H9 (cell line): ENCODE measurements at regions not wholly inside any gene's neighbourhood (a gene's known extent, or its start where the extent isn't known, plus 50 kb on each side); places are given as distances from the start of the nearest gene placed in this dataset.

Source experiments
- DNase-seq: peaks from one replicate; pipeline ENCODE4 v3.0.0-alpha.2; 2017
- H2AFZ ChIP-seq: one replicate; pipeline ENCODE4 v1.6.1; 2013; ENCODE audit warnings: mild to moderate bottlenecking, low read length, control low read depth, moderate library complexity
- H2AK5ac ChIP-seq: 2 replicates; pipeline ENCODE4 v1.6.1; 2013; ENCODE audit warnings: low read length, control low read depth, mixed read lengths; ENCODE audit not compliant: insufficient read length
- H2BK120ac ChIP-seq: one replicate; pipeline ENCODE4 v1.6.1; 2013; ENCODE audit warnings: low read depth, mild to moderate bottlenecking, low read length, control low read depth, inconsistent platforms; ENCODE audit not compliant: poor library complexity, severe bottlenecking
- H2BK12ac ChIP-seq: 2 replicates; pipeline ENCODE4 v1.6.1; 2013; ENCODE audit warnings: low read length, control low read depth, mixed read lengths, low read depth; ENCODE audit not compliant: insufficient read length
- H2BK15ac ChIP-seq: 2 replicates; pipeline ENCODE4 v1.6.1; 2013; ENCODE audit warnings: low read depth, low read length, control low read depth
- H2BK20ac ChIP-seq: one replicate; pipeline ENCODE4 v1.6.1; 2013; ENCODE audit warnings: low read depth, mild to moderate bottlenecking, low read length, control low read depth, inconsistent platforms; ENCODE audit not compliant: poor library complexity, severe bottlenecking
- H2BK5ac ChIP-seq: 2 replicates; pipeline ENCODE4 v1.6.1; 2013; ENCODE audit warnings: low read length, control low read depth, mixed read lengths; ENCODE audit not compliant: insufficient read length
- H3K14ac ChIP-seq: 2 replicates; pipeline ENCODE4 v1.6.1; 2013; ENCODE audit warnings: low read length, control low read depth; ENCODE audit not compliant: insufficient read depth
- H3K18ac ChIP-seq: 2 replicates; pipeline ENCODE4 v1.6.1; 2013; ENCODE audit warnings: low read depth, mild to moderate bottlenecking, mixed read lengths, low read length, control low read depth; ENCODE audit not compliant: insufficient read length
- H3K23ac ChIP-seq: 2 replicates; pipeline ENCODE4 v1.6.1; 2013; ENCODE audit warnings: low read length, control low read depth, mixed read lengths, low read depth; ENCODE audit not compliant: insufficient read length
- H3K23me2 ChIP-seq: 2 replicates; pipeline ENCODE4 v1.6.1; 2013; ENCODE audit warnings: low read depth, mild to moderate bottlenecking, mixed read lengths, low read length, control low read depth; ENCODE audit not compliant: insufficient read length, poor library complexity, severe bottlenecking
- H3K27ac ChIP-seq: 2 replicates; pipeline ENCODE4 v1.5.1; 2013; ENCODE audit warnings: low read length, control low read depth, mixed read lengths, low read depth; ENCODE audit not compliant: insufficient read length
- H3K27me3 ChIP-seq: 2 replicates; pipeline ENCODE4 v1.6.1; 2013; ENCODE audit warnings: low read length, control low read depth, inconsistent platforms; ENCODE audit not compliant: insufficient read depth
- H3K4ac ChIP-seq: 2 replicates; pipeline ENCODE4 v1.6.1; 2013; ENCODE audit warnings: low read depth, mild to moderate bottlenecking, control low read depth, inconsistent platforms, low read length, moderate library complexity
- H3K4me1 ChIP-seq: 2 replicates; pipeline ENCODE4 v1.6.1; 2013; ENCODE audit warnings: low read length, control low read depth, inconsistent platforms; ENCODE audit not compliant: insufficient read depth
- H3K4me2 ChIP-seq: 2 replicates; pipeline ENCODE4 v1.6.1; 2013; ENCODE audit warnings: low read length, control low read depth, mixed read lengths; ENCODE audit not compliant: insufficient read length, insufficient read depth
- H3K56ac ChIP-seq: 2 replicates; pipeline ENCODE4 v1.6.1; 2013; ENCODE audit warnings: low read depth, mild to moderate bottlenecking, mixed read lengths, low read length, control low read depth; ENCODE audit not compliant: insufficient read length
- H3K79me1 ChIP-seq: 2 replicates; pipeline ENCODE4 v1.6.1; 2013; ENCODE audit warnings: low read depth, mild to moderate bottlenecking, moderate library complexity, low read length, control low read depth, inconsistent platforms; ENCODE audit not compliant: insufficient read depth, poor library complexity, severe bottlenecking
- H3K79me2 ChIP-seq: 2 replicates; pipeline ENCODE4 v1.6.1; 2013; ENCODE audit warnings: low read length, control low read depth, inconsistent platforms; ENCODE audit not compliant: insufficient read depth
- H3K9ac ChIP-seq: 2 replicates; pipeline ENCODE4 v1.6.1; 2013; ENCODE audit warnings: low read length, control low read depth, mixed read lengths; ENCODE audit not compliant: insufficient read length; ENCODE audit errors: extremely low read depth
- H3K9me3 ChIP-seq: one replicate; pipeline ENCODE4 v1.6.1; 2013; ENCODE audit warnings: low read depth, low read length, inconsistent platforms; ENCODE audit not compliant: control insufficient read depth
- H3T11ph ChIP-seq: one replicate; pipeline ENCODE4 v1.6.1; 2013; ENCODE audit warnings: mild to moderate bottlenecking, low read length, control low read depth, inconsistent platforms
- H4K20me1 ChIP-seq: one replicate; pipeline ENCODE4 v1.6.1; 2013; ENCODE audit not compliant: control insufficient read depth, insufficient read length, insufficient read depth
- H4K5ac ChIP-seq: 2 replicates; pipeline ENCODE4 v1.6.1; 2013; ENCODE audit warnings: low read depth, mild to moderate bottlenecking, mixed read lengths, low read length, control low read depth; ENCODE audit not compliant: insufficient read length
- H4K8ac ChIP-seq: replicated peaks from 2 replicates; pipeline ENCODE4 v1.6.1; 2013; ENCODE audit warnings: low read length, control low read depth, mixed read lengths, low read depth; ENCODE audit not compliant: insufficient read length
- H4K91ac ChIP-seq: 2 replicates; pipeline ENCODE4 v1.6.1; 2013; ENCODE audit warnings: low read depth, mild to moderate bottlenecking, moderate library complexity, mixed read lengths, low read length, control low read depth; ENCODE audit not compliant: insufficient read length
- H3K27ac Mint-ChIP-seq, 3 experiments: 2 replicates in 2 of 3; 3 replicates in 1 of 3; pipeline ENCODE4 v1.8.0; 2020 to 2021; ENCODE audit warnings: mixed read lengths in 3 of 3, mild to moderate bottlenecking in 1 of 3, moderate library complexity in 1 of 3
- H3K27me3 Mint-ChIP-seq: 2 replicates; pipeline ENCODE4 v1.8.0; 2021; ENCODE audit warnings: low read depth, mild to moderate bottlenecking, moderate library complexity, mixed read lengths
- H3K36me3 Mint-ChIP-seq, 3 experiments: 2 replicates in 2 of 3; 3 replicates in 1 of 3; pipeline ENCODE4 v1.8.0; 2020 to 2021; ENCODE audit warnings: low read depth in 3 of 3, mixed read lengths in 3 of 3; ENCODE audit not compliant: insufficient read depth in 1 of 3
- H3K4me1 Mint-ChIP-seq, 2 experiments: 2 replicates each; pipeline ENCODE4 v1.8.0; 2020; ENCODE audit warnings: mixed read lengths in 2 of 2
- H3K4me3 Mint-ChIP-seq, 2 experiments: 2 replicates in 1 of 2; 3 replicates in 1 of 2; pipeline ENCODE4 v1.8.0; 2020 to 2021; ENCODE audit warnings: mild to moderate bottlenecking in 2 of 2, mixed read lengths in 2 of 2, moderate library complexity in 1 of 2
- H3K9me3 Mint-ChIP-seq, 2 experiments: 2 replicates in 1 of 2; 3 replicates in 1 of 2; pipeline ENCODE4 v1.8.0; 2020; ENCODE audit warnings: mild to moderate bottlenecking in 2 of 2, mixed read lengths in 2 of 2, moderate library complexity in 1 of 2
- CTCF ChIP-seq: fragments of 200-600 bp; sonication (generic); conservative IDR thresholded peaks from 3 replicates; pipeline ENCODE4 v1.8.0; 2021; ENCODE audit warnings: antibody characterized with exemption, mild to moderate bottlenecking
- WGBS: extraction: QIAGEN DNeasy Blood & Tissue Kit; methylation state at CpG from one replicate; pipeline ENCODE4 v1.1.7; 2013; ENCODE audit warnings: missing lambda C conversion rate, low lambda C conversion rate, mixed read lengths; ENCODE audit not compliant: insufficient read length; ENCODE audit errors: extremely low coverage; 5-methylcytosine and 5-hydroxymethylcytosine counted together

- WGBS, result no CpG with 5 or more reads among the region's 1 CpG
- no peak for DNase-seq
- H3K36me3 Mint-ChIP-seq, result peaks cover 8 to 14% (median 9%) of the 10 kb centered on the region in 3 experiments
- Histone ChIP-seq H3K27ac (no peak overlapping the region), H3K9ac (no peak overlapping the region), H2AK5ac (no peak overlapping the region), H2BK20ac (no peak overlapping the region), H3K18ac (no peak overlapping the region), H4K20me1 (no peaks in the 10 kb centered on the region), H3K4me2 (no peak overlapping the region), H3K79me1 (no peaks in the 10 kb centered on the region), H3K4me1 (no peaks in the 10 kb centered on the region), H3K14ac (no peak overlapping the region), H3K9me3 (no peaks in the 10 kb centered on the region), H3T11ph (no peak overlapping the region), H2AFZ (no peak overlapping the region), H4K8ac (no peak overlapping the region), H2BK120ac (no peak overlapping the region), H3K79me2 (no peaks in the 10 kb centered on the region), H4K5ac (no peak overlapping the region), H3K27me3 (no peaks in the 10 kb centered on the region), H3K23ac (no peak overlapping the region), H2BK15ac (no peak overlapping the region), H3K56ac (no peak overlapping the region), H4K91ac (no peak overlapping the region), H2BK12ac (no peak overlapping the region), H2BK5ac (no peak overlapping the region), H3K23me2 (no peaks in the 10 kb centered on the region), H3K4ac (no peak overlapping the region)
- H3K4me3 Mint-ChIP-seq, result no peak overlapping the region
- peaks cover 13 to 20% of the 10 kb centered on the region in 2 experiments for H3K9me3 Mint-ChIP-seq
- no peak overlapping the region for H3K27ac Mint-ChIP-seq
- TF ChIP-seq CTCF, result no peak
- H3K27me3 Mint-ChIP-seq, result no peaks in the 10 kb centered on the region
- H3K4me1 Mint-ChIP-seq, result peaks cover 12 to 15% of the 10 kb centered on the region in 2 experiments
Measured at GRCh38 chr16:74079232-74079586, 217.4 kb upstream of the PSMD7 start.
